GM10248 (cell line): ENCODE measurements at regions not wholly inside any gene's neighbourhood (a gene's known extent, or its start where the extent isn't known, plus 50 kb on each side); places are given as distances from the start of the nearest gene placed in this dataset.

ENCODE experiments used
- CTCF ChIA-PET: fragments of 300-600 bp; sonication (Branson Sonifier 250); formaldehyde crosslinking; extraction: SDS; loops from one replicate; lab custom pipeline; 2021; ENCODE audit warnings: antibody characterized with exemption; lab: Yijun Ruan, JAX
- POLR2A ChIA-PET: fragments of 350-650 bp; sonication (Branson Sonifier 250); formaldehyde crosslinking; extraction: SDS; loops from one replicate; lab custom pipeline; 2020; ENCODE audit warnings: antibody characterized with exemption; lab: Yijun Ruan, JAX
- DNase-seq: peaks from one replicate; pipeline ENCODE4 v3.0.0; 2012; ENCODE audit errors: extremely low spot score
- TF ChIP-seq, protein P1 (sequence below): IDR thresholded peaks from 2 replicates; pipeline ENCODE4 v1.5.1; 2012; ENCODE audit warnings: mild to moderate bottlenecking, low read depth; ENCODE audit errors: extremely low read depth, missing control alignments, control extremely low read depth

DNA sequence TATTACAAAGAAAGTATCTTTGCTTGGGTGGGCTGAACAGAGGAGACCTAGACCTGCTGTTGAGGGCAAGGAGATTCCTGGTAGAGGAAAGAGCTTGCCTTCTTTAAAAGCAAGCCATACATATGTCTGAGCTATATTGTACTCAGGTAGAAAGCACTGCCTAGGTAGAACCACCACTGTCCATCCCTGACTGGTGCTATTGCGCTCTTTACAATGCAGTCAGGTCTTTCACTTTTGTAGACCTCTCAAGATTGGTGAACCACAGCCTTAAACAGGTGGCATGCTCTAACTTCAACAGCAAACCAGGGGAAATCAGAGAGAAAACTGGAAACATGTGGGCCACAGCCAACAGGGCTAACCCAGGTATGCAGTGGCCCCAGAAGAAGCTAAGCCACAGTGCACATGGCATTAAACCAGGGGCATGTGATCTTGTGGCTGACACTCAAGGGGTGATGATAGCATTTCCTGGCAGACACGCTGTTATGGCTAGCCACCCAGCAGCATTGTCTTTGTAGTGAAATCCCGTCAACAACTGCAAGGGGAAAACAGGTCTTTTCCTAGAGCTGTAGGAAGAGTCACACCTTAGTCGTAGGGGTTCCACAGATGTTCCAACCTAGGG is 253.9 kb upstream of the PCSK5 start:
- TF ChIP-seq, protein P1, sequence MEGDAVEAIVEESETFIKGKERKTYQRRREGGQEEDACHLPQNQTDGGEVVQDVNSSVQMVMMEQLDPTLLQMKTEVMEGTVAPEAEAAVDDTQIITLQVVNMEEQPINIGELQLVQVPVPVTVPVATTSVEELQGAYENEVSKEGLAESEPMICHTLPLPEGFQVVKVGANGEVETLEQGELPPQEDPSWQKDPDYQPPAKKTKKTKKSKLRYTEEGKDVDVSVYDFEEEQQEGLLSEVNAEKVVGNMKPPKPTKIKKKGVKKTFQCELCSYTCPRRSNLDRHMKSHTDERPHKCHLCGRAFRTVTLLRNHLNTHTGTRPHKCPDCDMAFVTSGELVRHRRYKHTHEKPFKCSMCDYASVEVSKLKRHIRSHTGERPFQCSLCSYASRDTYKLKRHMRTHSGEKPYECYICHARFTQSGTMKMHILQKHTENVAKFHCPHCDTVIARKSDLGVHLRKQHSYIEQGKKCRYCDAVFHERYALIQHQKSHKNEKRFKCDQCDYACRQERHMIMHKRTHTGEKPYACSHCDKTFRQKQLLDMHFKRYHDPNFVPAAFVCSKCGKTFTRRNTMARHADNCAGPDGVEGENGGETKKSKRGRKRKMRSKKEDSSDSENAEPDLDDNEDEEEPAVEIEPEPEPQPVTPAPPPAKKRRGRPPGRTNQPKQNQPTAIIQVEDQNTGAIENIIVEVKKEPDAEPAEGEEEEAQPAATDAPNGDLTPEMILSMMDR: no peak

DNA sequence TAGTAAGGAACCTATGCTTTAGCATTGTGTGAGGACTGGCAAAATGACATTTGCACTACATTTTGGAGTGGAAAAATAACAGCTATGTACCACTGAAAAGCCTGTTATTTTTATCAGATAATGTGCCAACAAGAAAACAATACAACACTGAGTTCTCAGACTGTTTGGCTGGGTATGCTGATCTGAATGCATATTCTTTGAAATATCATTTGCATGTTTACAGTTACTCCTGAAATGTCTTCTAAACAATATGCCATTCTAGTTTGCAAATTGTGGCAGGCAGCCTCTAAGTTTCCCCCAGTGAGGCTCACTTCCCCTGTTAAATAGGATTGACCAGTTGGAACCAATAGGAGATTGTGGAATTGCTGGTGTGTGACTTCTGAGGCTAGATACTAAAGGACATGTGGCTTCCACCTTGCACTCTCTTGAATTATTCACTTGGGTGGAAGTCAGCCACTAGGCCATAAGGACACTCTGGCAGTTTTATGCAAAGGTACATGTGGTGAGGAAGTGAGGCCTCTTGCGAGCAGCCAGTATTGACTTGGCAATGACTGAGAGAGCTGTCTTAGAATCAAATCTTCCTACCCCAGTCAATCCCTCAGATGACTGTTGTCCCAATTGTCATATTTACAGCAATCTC is 250.4 kb upstream of the PCSK5 start:
- POLR2A ChIA-PET: no interaction called here
- CTCF ChIA-PET: no interaction called here
- TF ChIP-seq, protein P1: no peak
- DNase-seq: no peak

More for the DNA sequence above, 253.9 kb upstream of the PCSK5 start:
- CTCF ChIA-PET: no interaction called here
- no peak for DNase-seq
- POLR2A ChIA-PET: no interaction called here

DNA sequence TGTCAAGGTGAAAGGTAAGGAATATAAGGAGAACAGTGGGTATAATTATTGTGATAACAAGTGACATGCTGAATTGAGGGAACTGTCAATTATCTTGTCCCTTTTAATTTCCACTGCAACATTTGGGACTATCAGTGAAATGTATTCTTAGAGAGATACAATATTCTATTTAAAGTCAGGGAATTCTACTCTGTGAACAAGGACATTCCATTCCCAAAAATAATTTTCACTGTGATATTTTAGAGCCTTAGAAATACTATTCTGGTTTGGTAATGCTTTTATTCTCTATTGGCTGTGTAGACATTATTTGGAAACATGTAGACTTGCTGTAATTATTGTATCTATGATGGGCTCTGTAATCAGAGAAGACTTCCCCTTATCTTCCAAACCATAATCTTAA is 248.0 kb upstream of the PCSK5 start:
- no peak for DNase-seq
- POLR2A ChIA-PET: no interaction called here
- TF ChIP-seq, protein P1: no peak
- CTCF ChIA-PET: no interaction called here

DNA sequence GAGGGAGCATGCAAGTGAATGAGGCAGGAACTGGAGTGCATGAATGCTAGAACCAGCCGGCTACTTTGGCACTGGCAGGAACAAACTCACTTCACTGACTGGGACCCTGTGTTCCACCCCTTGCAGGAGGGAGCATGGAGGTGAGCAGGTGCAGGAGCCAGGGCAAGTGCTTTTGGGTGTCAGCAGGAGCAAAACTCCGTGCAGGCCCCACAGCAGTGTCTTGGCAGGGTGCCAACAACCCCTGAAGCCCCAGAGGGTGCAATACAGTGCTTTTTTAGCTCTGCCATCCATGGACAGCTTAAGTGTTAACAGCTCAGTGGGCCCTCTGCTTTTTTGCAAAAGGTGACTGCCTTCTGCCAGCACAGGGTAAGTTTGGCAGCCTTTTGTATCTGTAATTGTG is 245.8 kb upstream of the PCSK5 start:
- TF ChIP-seq, protein P1: no peak
- ChIA-PET POLR2A (no interaction called here), CTCF (no interaction called here)
- no peak for DNase-seq

DNA sequence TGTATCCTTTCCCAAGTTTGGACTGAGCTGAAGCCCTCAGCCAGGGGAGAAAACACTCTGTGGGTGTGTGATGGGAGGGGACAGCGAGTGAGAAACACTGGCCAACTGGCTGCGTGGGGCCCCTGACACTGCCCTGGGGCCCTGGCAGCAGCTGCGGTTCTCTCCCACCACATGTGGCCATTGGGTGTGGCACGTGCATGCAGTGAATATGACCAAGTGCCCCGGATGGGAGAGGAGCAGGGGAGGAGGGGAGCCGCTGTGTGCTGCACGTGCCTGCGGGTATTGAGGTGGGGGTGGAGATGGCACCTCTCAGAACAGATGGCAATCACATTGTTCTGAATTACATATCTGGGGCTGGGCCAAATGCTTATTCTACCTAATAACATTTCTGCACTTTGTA is 242.4 kb upstream of the PCSK5 start:
- DNase-seq: no peak
- ChIA-PET POLR2A (no interaction called here), CTCF (no interaction called here)
- TF ChIP-seq, protein P1: no peak

DNA sequence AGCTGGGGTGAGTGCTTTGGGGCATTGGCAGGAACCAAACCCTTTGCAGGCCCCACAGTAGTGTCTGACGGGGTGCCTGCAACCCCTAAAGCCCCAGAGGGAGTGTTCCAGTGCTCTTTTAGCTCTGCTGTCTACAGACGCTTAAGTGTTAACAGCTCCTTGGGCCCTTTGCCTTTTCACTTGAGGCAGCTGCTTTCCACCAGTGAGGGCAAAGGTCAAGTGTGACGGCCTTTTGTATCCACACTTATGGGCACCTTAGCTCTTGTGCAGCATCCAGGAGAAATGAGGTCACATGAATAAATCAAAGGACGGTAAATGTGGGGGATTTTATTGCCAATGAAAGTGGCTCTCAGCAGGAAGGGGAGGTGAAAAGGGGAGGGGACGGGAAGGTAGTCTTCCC is 241.4 kb upstream of the PCSK5 start:
- CTCF ChIA-PET: no interaction called here
- TF ChIP-seq, protein P1: no peak

More for the DNA sequence above, 241.4 kb upstream of the PCSK5 start:
- no peak for DNase-seq
- POLR2A ChIA-PET: no interaction called here
